ENCODE measurements at regions not wholly inside any gene's neighbourhood (a gene's known extent, or its start where the extent isn't known, plus 50 kb on each side); places are given as distances from the start of the nearest gene placed in this dataset.
"Not testable (repeated sequence)": the region's sequence is repeated elsewhere in the genome, so short reads cannot be mapped to it uniquely, and the experiment has no call there.

- TF ChIP-seq CTCF (conservative IDR thresholded peaks at IDR 0.05; ENCODE audit: low read depth, low read length): no peak
- H3K4me3 ChIP-seq (ENCODE audit: low read depth, low read length): no peak overlapping the region
- DNase-seq (ENCODE audit: low read depth): no peak
Measured at GRCh38 chr1:222181191-222181590, 366.7 kb downstream of the HHIPL2 start.

- not testable (repeated sequence) for H3K4me3 ChIP-seq (ENCODE audit: low read depth, low read length); DNase-seq (ENCODE audit: low read depth)
Measured at GRCh38 chr1:222177496-222177895, 370.4 kb downstream of the HHIPL2 start.

- peak; percentile 79 for TF ChIP-seq CTCF (conservative IDR thresholded peaks at IDR 0.05; ENCODE audit: low read depth, low read length)
- peak; percentile 79 for DNase-seq (ENCODE audit: low read depth)
Measured at GRCh38 chr1:222171005-222171404, 376.9 kb downstream of the HHIPL2 start.

GRCh38 chr1:222168621-222169020 lies 379.3 kb downstream of the HHIPL2 start:
- TF ChIP-seq CTCF (conservative IDR thresholded peaks at IDR 0.05; ENCODE audit: low read depth, low read length): no peak
- no peak overlapping the region for H3K4me3 ChIP-seq (ENCODE audit: low read depth, low read length)
- peak; percentile 7 for DNase-seq (ENCODE audit: low read depth)

More at GRCh38 chr1:222171005-222171404, 376.9 kb downstream of the HHIPL2 start:
- no peak overlapping the region for H3K4me3 ChIP-seq (ENCODE audit: low read depth, low read length)

- no peak for DNase-seq (ENCODE audit: low read depth)
- no peak overlapping the region for H3K4me3 ChIP-seq (ENCODE audit: low read depth, low read length)
- TF ChIP-seq CTCF (conservative IDR thresholded peaks at IDR 0.05; ENCODE audit: low read depth, low read length): no peak
Measured at GRCh38 chr1:222167896-222168295, 380.0 kb downstream of the HHIPL2 start.

GRCh38 chr1:222167111-222167510 lies 380.8 kb downstream of the HHIPL2 start:
- DNase-seq (ENCODE audit: low read depth): peak; percentile 57

GRCh38 chr1:222165629-222166028 lies 382.3 kb downstream of the HHIPL2 start:
- TF ChIP-seq CTCF (conservative IDR thresholded peaks at IDR 0.05; ENCODE audit: low read depth, low read length): no peak
- peak; percentile 8 for DNase-seq (ENCODE audit: low read depth)
- H3K4me3 ChIP-seq (ENCODE audit: low read depth, low read length): no peak overlapping the region

More at GRCh38 chr1:222167111-222167510, 380.8 kb downstream of the HHIPL2 start:
- TF ChIP-seq CTCF (conservative IDR thresholded peaks at IDR 0.05; ENCODE audit: low read depth, low read length): peak; percentile 80
- H3K4me3 ChIP-seq (ENCODE audit: low read depth, low read length): no peak overlapping the region
